ENCODE measurements at regions not wholly inside any gene's neighbourhood (a gene's known extent, or its start where the extent isn't known, plus 50 kb on each side); places are given as distances from the start of the nearest gene placed in this dataset.

GRCh38 chr3:25029820-25030219 lies 398.2 kb upstream of the RARB start:
- Histone ChIP-seq H3K27ac (ENCODE audit: low read depth in 1 of 2, low read length in 1 of 2) (no peak overlapping the region), H3K4me1 (ENCODE audit: control insufficient read depth in 2 of 2, insufficient read depth in 2 of 2, low read length in 2 of 2) (no peaks in the 10 kb centered on the region), H3K9me3 (ENCODE audit: control insufficient read depth in 2 of 2, insufficient read depth in 1 of 2, low read length in 1 of 2) (no peaks in the 10 kb centered on the region), H3K4me3 (ENCODE audit: low read length in 2 of 2) (no peak overlapping the region), H3K27me3 (ENCODE audit: control insufficient read depth in 2 of 2, insufficient read depth in 1 of 2, low read length in 1 of 2) (no peaks in the 10 kb centered on the region), H3K36me3 (ENCODE audit: control insufficient read depth in 2 of 2, insufficient read depth in 2 of 2, low read length in 1 of 2) (no peaks in the 10 kb centered on the region)
- no peak for DNase-seq (ENCODE audit: low read depth in 6 of 9, low spot score in 9 of 9)
- WGBS, result 83% methylated on average over 2 of the region's 2 CpGs

GRCh38 chr3:25032344-25032743 lies 395.7 kb upstream of the RARB start:
- no peaks in the 10 kb centered on the region for H3K36me3 ChIP-seq (ENCODE audit: control insufficient read depth in 2 of 2, insufficient read depth in 2 of 2, low read length in 1 of 2)
- H3K9me3 ChIP-seq (ENCODE audit: control insufficient read depth in 2 of 2, insufficient read depth in 1 of 2, low read length in 1 of 2), result no peaks in the 10 kb centered on the region
- H3K27ac ChIP-seq (ENCODE audit: low read depth in 1 of 2, low read length in 1 of 2), result no peak overlapping the region
- H3K4me3 ChIP-seq (ENCODE audit: low read length in 2 of 2), result no peak overlapping the region
- WGBS, result 91% methylated on average over 1 of the region's 1 CpG
- no peak for DNase-seq (ENCODE audit: low read depth in 6 of 9, low spot score in 9 of 9)
- H3K4me1 ChIP-seq (ENCODE audit: control insufficient read depth in 2 of 2, insufficient read depth in 2 of 2, low read length in 2 of 2), result no peaks in the 10 kb centered on the region
- H3K27me3 ChIP-seq (ENCODE audit: control insufficient read depth in 2 of 2, insufficient read depth in 1 of 2, low read length in 1 of 2), result no peaks in the 10 kb centered on the region

GRCh38 chr3:25033407-25034029 lies 394.5 kb upstream of the RARB start:
- peak in 4 of 9 donors; percentile 8 to 41 (median 20) for DNase-seq (ENCODE audit: low read depth in 6 of 9, low spot score in 9 of 9)
- Histone ChIP-seq H3K27me3 (ENCODE audit: control insufficient read depth in 2 of 2, insufficient read depth in 1 of 2, low read length in 1 of 2) (no peaks in the 10 kb centered on the region), H3K4me3 (ENCODE audit: low read length in 2 of 2) (no peak overlapping the region), H3K36me3 (ENCODE audit: control insufficient read depth in 2 of 2, insufficient read depth in 2 of 2, low read length in 1 of 2) (no peaks in the 10 kb centered on the region), H3K27ac (ENCODE audit: low read depth in 1 of 2, low read length in 1 of 2) (no peak overlapping the region), H3K9me3 (ENCODE audit: control insufficient read depth in 2 of 2, insufficient read depth in 1 of 2, low read length in 1 of 2) (no peaks in the 10 kb centered on the region), H3K4me1 (ENCODE audit: control insufficient read depth in 2 of 2, insufficient read depth in 2 of 2, low read length in 2 of 2) (no peaks in the 10 kb centered on the region)
- 78% methylated on average over 6 of the region's 6 CpGs for WGBS

DNA sequence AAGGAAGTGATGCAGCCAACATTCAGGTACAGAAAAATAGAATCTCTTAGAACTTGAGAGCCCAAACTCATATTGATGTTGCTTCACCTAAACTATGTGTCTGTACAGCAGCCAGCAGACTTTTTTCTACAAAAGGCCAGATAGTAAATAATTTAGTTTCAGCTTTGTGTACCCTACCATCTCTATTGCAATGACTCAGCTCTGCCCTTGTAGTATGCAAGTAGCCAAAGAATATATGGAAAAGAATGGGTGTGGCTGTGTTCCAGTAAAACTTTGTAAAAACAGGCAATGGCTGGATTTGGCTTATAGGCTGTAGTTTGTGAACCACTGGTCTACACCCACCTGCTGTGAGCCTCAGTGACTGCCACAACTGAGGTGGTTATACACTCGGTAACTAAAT lies 392.5 kb upstream of the RARB start:
- no peak for DNase-seq (ENCODE audit: low read depth in 6 of 9, low spot score in 9 of 9)
- Histone ChIP-seq H3K4me3 (ENCODE audit: low read length in 2 of 2) (no peak overlapping the region), H3K36me3 (ENCODE audit: control insufficient read depth in 2 of 2, insufficient read depth in 2 of 2, low read length in 1 of 2) (no peaks in the 10 kb centered on the region), H3K27me3 (ENCODE audit: control insufficient read depth in 2 of 2, insufficient read depth in 1 of 2, low read length in 1 of 2) (no peaks in the 10 kb centered on the region), H3K27ac (ENCODE audit: low read depth in 1 of 2, low read length in 1 of 2) (no peak overlapping the region), H3K9me3 (ENCODE audit: control insufficient read depth in 2 of 2, insufficient read depth in 1 of 2, low read length in 1 of 2) (no peaks in the 10 kb centered on the region), H3K4me1 (ENCODE audit: control insufficient read depth in 2 of 2, insufficient read depth in 2 of 2, low read length in 2 of 2) (no peaks in the 10 kb centered on the region)
- 98% methylated on average over 1 of the region's 1 CpG for WGBS

GRCh38 chr3:25036633-25037032 lies 391.4 kb upstream of the RARB start:
- Histone ChIP-seq H3K27me3 (ENCODE audit: control insufficient read depth in 2 of 2, insufficient read depth in 1 of 2, low read length in 1 of 2) (no peaks in the 10 kb centered on the region), H3K36me3 (ENCODE audit: control insufficient read depth in 2 of 2, insufficient read depth in 2 of 2, low read length in 1 of 2) (no peaks in the 10 kb centered on the region), H3K4me1 (ENCODE audit: control insufficient read depth in 2 of 2, insufficient read depth in 2 of 2, low read length in 2 of 2) (no peaks in the 10 kb centered on the region), H3K27ac (ENCODE audit: low read depth in 1 of 2, low read length in 1 of 2) (no peak overlapping the region), H3K9me3 (ENCODE audit: control insufficient read depth in 2 of 2, insufficient read depth in 1 of 2, low read length in 1 of 2) (no peaks in the 10 kb centered on the region), H3K4me3 (ENCODE audit: low read length in 2 of 2) (no peak overlapping the region)
- WGBS, result 82% methylated on average over 2 of the region's 2 CpGs
- DNase-seq (ENCODE audit: low read depth in 6 of 9, low spot score in 9 of 9), result peak in 1 of 9 donors; percentile 10

DNA sequence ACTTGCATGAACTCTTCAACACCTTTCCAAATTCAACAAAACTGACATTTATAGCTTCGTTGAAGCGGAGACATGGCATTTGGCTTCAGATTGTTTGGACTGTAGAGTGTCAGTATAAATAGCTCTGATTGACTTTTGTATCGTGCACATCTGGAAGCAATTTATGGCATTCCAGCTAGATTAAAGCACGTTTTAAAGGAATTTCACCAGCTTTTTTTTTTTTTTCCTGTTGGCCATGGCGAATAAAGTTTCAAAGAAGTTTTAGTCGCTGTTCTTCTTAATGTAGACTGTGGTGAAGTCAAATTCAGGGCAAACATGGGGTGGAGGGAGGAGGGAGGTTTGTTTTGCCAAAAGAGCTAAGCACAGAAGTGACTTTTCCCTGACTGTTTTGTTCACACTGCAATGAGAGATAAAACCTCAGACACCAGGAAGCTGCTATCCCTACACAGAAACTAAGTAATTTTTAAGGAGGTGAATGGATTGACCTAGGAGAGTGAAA lies 391.0 kb upstream of the RARB start:
- H3K4me3 ChIP-seq (ENCODE audit: low read length in 2 of 2), result no peak overlapping the region
- DNase-seq (ENCODE audit: low read depth in 6 of 9, low spot score in 9 of 9), result peak in 1 of 9 donors; percentile 18
- no peaks in the 10 kb centered on the region for H3K9me3 ChIP-seq (ENCODE audit: control insufficient read depth in 2 of 2, insufficient read depth in 1 of 2, low read length in 1 of 2)
- H3K27ac ChIP-seq (ENCODE audit: low read depth in 1 of 2, low read length in 1 of 2), result no peak overlapping the region
- no peaks in the 10 kb centered on the region for H3K4me1 ChIP-seq (ENCODE audit: control insufficient read depth in 2 of 2, insufficient read depth in 2 of 2, low read length in 2 of 2)
- no peaks in the 10 kb centered on the region for H3K36me3 ChIP-seq (ENCODE audit: control insufficient read depth in 2 of 2, insufficient read depth in 2 of 2, low read length in 1 of 2)
- WGBS, result 72% methylated on average over 6 of the region's 6 CpGs
- H3K27me3 ChIP-seq (ENCODE audit: control insufficient read depth in 2 of 2, insufficient read depth in 1 of 2, low read length in 1 of 2), result no peaks in the 10 kb centered on the region

DNA sequence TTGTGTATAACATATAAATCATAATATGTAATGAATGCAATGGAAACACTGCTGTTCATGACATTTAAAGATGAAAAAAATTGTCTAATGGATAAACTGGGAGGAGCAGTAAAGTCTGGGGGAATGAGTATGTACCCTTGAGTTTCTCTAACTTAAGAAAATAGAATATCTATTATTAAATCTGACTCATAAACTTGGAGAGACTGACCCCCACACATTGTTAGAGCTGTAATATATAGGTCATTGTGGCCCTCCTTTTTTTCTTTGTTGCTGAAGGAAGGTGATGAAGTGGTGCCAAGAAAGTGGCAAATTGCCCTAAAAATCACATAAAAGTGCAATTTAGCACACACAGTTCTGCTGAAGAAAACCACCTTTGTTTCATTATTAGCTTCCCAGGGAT lies 389.8 kb upstream of the RARB start:
- Histone ChIP-seq H3K36me3 (ENCODE audit: control insufficient read depth in 2 of 2, insufficient read depth in 2 of 2, low read length in 1 of 2) (no peaks in the 10 kb centered on the region), H3K4me1 (ENCODE audit: control insufficient read depth in 2 of 2, insufficient read depth in 2 of 2, low read length in 2 of 2) (no peaks in the 10 kb centered on the region), H3K9me3 (ENCODE audit: control insufficient read depth in 2 of 2, insufficient read depth in 1 of 2, low read length in 1 of 2) (no peaks in the 10 kb centered on the region), H3K4me3 (ENCODE audit: low read length in 2 of 2) (no peak overlapping the region), H3K27me3 (ENCODE audit: control insufficient read depth in 2 of 2, insufficient read depth in 1 of 2, low read length in 1 of 2) (no peaks in the 10 kb centered on the region), H3K27ac (ENCODE audit: low read depth in 1 of 2, low read length in 1 of 2) (no peak overlapping the region)
- no peak for DNase-seq (ENCODE audit: low read depth in 6 of 9, low spot score in 9 of 9)

DNA sequence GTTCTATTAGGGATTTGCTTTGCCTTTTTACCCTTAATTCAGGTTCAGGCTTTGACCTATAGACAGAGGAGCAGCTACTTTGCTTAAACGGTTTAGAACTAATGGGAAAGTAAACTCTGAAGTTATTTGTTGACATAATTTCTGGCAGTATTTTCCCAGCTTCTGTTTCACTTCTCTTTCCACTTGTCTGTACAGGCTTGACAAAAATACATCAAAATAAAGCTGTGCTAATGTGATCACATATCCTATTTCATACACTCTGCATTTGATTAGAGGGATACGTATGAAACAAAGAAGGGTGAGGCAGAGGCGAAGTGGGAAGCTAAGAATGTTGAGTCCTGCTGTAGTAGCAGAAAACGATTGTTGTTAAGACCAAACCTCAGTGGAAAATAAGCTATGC lies 389.1 kb upstream of the RARB start:
- Histone ChIP-seq H3K4me3 (ENCODE audit: low read length in 2 of 2) (no peak overlapping the region), H3K36me3 (ENCODE audit: control insufficient read depth in 2 of 2, insufficient read depth in 2 of 2, low read length in 1 of 2) (no peaks in the 10 kb centered on the region), H3K27ac (ENCODE audit: low read depth in 1 of 2, low read length in 1 of 2) (no peak overlapping the region), H3K9me3 (ENCODE audit: control insufficient read depth in 2 of 2, insufficient read depth in 1 of 2, low read length in 1 of 2) (no peaks in the 10 kb centered on the region), H3K4me1 (ENCODE audit: control insufficient read depth in 2 of 2, insufficient read depth in 2 of 2, low read length in 2 of 2) (no peaks in the 10 kb centered on the region), H3K27me3 (ENCODE audit: control insufficient read depth in 2 of 2, insufficient read depth in 1 of 2, low read length in 1 of 2) (no peaks in the 10 kb centered on the region)
- DNase-seq (ENCODE audit: low read depth in 6 of 9, low spot score in 9 of 9), result peak in 1 of 9 donors; percentile 16
- WGBS, result 84% methylated on average over 4 of the region's 4 CpGs

- WGBS, result 81% methylated on average over 3 of the region's 3 CpGs
- no peak overlapping the region for H3K27ac ChIP-seq (ENCODE audit: low read depth in 1 of 2, low read length in 1 of 2)
- H3K4me3 ChIP-seq (ENCODE audit: low read length in 2 of 2), result no peak overlapping the region
- H3K4me1 ChIP-seq (ENCODE audit: control insufficient read depth in 2 of 2, insufficient read depth in 2 of 2, low read length in 2 of 2), result no peaks in the 10 kb centered on the region
- no peaks in the 10 kb centered on the region for H3K9me3 ChIP-seq (ENCODE audit: control insufficient read depth in 2 of 2, insufficient read depth in 1 of 2, low read length in 1 of 2)
- DNase-seq (ENCODE audit: low read depth in 6 of 9, low spot score in 9 of 9), result no peak
- H3K27me3 ChIP-seq (ENCODE audit: control insufficient read depth in 2 of 2, insufficient read depth in 1 of 2, low read length in 1 of 2), result no peaks in the 10 kb centered on the region
- H3K36me3 ChIP-seq (ENCODE audit: control insufficient read depth in 2 of 2, insufficient read depth in 2 of 2, low read length in 1 of 2), result no peaks in the 10 kb centered on the region
Observed at GRCh38 chr3:25040748-25041147, 387.3 kb upstream of the RARB start.

Data from thymus (tissue), 11 donors.